Jurkat, Clone E6-1 (cell line): ENCODE measurements at regions not wholly inside any gene's neighbourhood (a gene's known extent, or its start where the extent isn't known, plus 50 kb on each side); places are given as distances from the start of the nearest gene placed in this dataset.
"Not testable (repeated sequence)": the region's sequence is repeated elsewhere in the genome, so short reads cannot be mapped to it uniquely, and the experiment has no call there.

Experiments used
- DNase-seq: peaks from one replicate; pipeline ENCODE4 v3.0.0-alpha.2; 2011; ENCODE audit warnings: low read depth, low spot score
- H3K4me3 ChIP-seq: 2 replicates; pipeline ENCODE4 v1.5.1; 2011; ENCODE audit warnings: mild to moderate bottlenecking, low read length, control low read depth, moderate library complexity

- H3K4me3 ChIP-seq = no peak overlapping the region
- DNase-seq = no peak
Observed at GRCh38 chr2:67096886-67097285, 300.2 kb upstream of the ETAA1 start.

- no peak overlapping the region for H3K4me3 ChIP-seq
- DNase-seq = no peak
Observed at GRCh38 chr2:67103157-67103556, 294.0 kb upstream of the ETAA1 start.

GRCh38 chr2:67108231-67108630 lies 288.9 kb upstream of the ETAA1 start:
- DNase-seq = no peak

GRCh38 chr2:67124531-67124930 lies 272.6 kb upstream of the ETAA1 start:
- no peak for DNase-seq

More at GRCh38 chr2:67108231-67108630, 288.9 kb upstream of the ETAA1 start:
- no peak overlapping the region for H3K4me3 ChIP-seq

GRCh38 chr2:67130531-67131256 lies 266.4 kb upstream of the ETAA1 start:
- H3K4me3 ChIP-seq = no peak overlapping the region
- no peak for DNase-seq

More at GRCh38 chr2:67124531-67124930, 272.6 kb upstream of the ETAA1 start:
- no peak overlapping the region for H3K4me3 ChIP-seq

- no peak for DNase-seq
- no peak overlapping the region for H3K4me3 ChIP-seq
Observed at GRCh38 chr2:67131257-67131609, 265.9 kb upstream of the ETAA1 start.

GRCh38 chr2:67132441-67132940 lies 264.6 kb upstream of the ETAA1 start:
- H3K4me3 ChIP-seq = not testable (repeated sequence)
- peak; percentile 5 for DNase-seq

- no peak for DNase-seq
Observed at GRCh38 chr2:67135208-67135607, 261.9 kb upstream of the ETAA1 start.

GRCh38 chr2:67137699-67138098 lies 259.4 kb upstream of the ETAA1 start:
- no peak overlapping the region for H3K4me3 ChIP-seq
- no peak for DNase-seq

More at GRCh38 chr2:67135208-67135607, 261.9 kb upstream of the ETAA1 start:
- no peak overlapping the region for H3K4me3 ChIP-seq

- H3K4me3 ChIP-seq = no peak overlapping the region
- no peak for DNase-seq
Observed at GRCh38 chr2:67142071-67142470, 255.1 kb upstream of the ETAA1 start.

GRCh38 chr2:67142741-67143140 lies 254.4 kb upstream of the ETAA1 start:
- DNase-seq = no peak
- no peak overlapping the region for H3K4me3 ChIP-seq

- H3K4me3 ChIP-seq = no peak overlapping the region
- DNase-seq = no peak
Observed at GRCh38 chr2:67145851-67146250, 251.3 kb upstream of the ETAA1 start.

- H3K4me3 ChIP-seq = no peak overlapping the region
- no peak for DNase-seq
Observed at GRCh38 chr2:67156796-67157195, 240.3 kb upstream of the ETAA1 start.

GRCh38 chr2:67158718-67159117 lies 238.4 kb upstream of the ETAA1 start:
- H3K4me3 ChIP-seq = no peak overlapping the region
- DNase-seq = no peak

- H3K4me3 ChIP-seq = no peak overlapping the region
- DNase-seq = no peak
Observed at GRCh38 chr2:67159929-67160328, 237.2 kb upstream of the ETAA1 start.

- DNase-seq = no peak
Observed at GRCh38 chr2:67164771-67165522, 232.2 kb upstream of the ETAA1 start.

GRCh38 chr2:67165523-67165990 lies 231.6 kb upstream of the ETAA1 start:
- no peak overlapping the region for H3K4me3 ChIP-seq

More at GRCh38 chr2:67164771-67165522, 232.2 kb upstream of the ETAA1 start:
- no peak overlapping the region for H3K4me3 ChIP-seq

GRCh38 chr2:67166511-67166910 lies 230.6 kb upstream of the ETAA1 start:
- not testable (repeated sequence) for H3K4me3 ChIP-seq, DNase-seq

More at GRCh38 chr2:67165523-67165990, 231.6 kb upstream of the ETAA1 start:
- no peak for DNase-seq

- H3K4me3 ChIP-seq = no peak overlapping the region
- DNase-seq = no peak
Observed at GRCh38 chr2:67169417-67170140, 227.6 kb upstream of the ETAA1 start.

GRCh38 chr2:67179526-67179925 lies 217.6 kb upstream of the ETAA1 start:
- DNase-seq = no peak

More at GRCh38 chr2:67179526-67179925, 217.6 kb upstream of the ETAA1 start:
- no peak overlapping the region for H3K4me3 ChIP-seq
